ENCODE measurements at regions not wholly inside any gene's neighbourhood (a gene's known extent, or its start where the extent isn't known, plus 50 kb on each side); places are given as distances from the start of the nearest gene placed in this dataset.

DNA sequence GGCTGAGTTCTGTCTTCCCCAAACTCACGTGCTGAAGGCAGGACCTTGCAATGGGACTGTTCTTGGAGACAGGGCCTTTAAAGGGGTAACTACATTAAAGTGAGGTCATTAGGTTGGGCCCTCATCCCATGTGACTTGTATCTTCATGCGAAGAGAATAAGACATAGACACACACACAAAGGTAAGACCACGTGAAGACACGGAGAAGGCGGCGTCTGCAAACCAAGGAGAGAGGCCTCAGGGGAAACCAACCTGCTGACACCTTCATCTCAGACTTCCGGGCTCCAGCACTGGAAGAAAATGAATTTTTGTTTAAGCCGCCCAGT is 50.7 kb upstream of the KCNMB1 start:
- no peak overlapping the region for H3K18ac ChIP-seq (ENCODE audit: low read depth, low read length)
- DNase-seq (no peak), ATAC-seq (ENCODE audit: low read depth) (no peak)
- no peak overlapping the region for H3K4ac ChIP-seq (ENCODE audit: low read depth, low read length)
- no peaks in the 10 kb centered on the region for H3K79me1 ChIP-seq (ENCODE audit: low read depth in 1 of 2, low read length in 2 of 2)
- no peak overlapping the region for H3K23ac ChIP-seq (ENCODE audit: low read depth, low read length)
- no peak overlapping the region for H3K56ac ChIP-seq (ENCODE audit: extremely low read depth, insufficient read depth, low read length)
- H2BK120ac ChIP-seq (ENCODE audit: low read depth, low read length) = no peak overlapping the region
- H2AK9ac ChIP-seq (replicated peaks; ENCODE audit: low read depth, low read length, poor library complexity) = no peak overlapping the region
- no peak overlapping the region for H4K91ac ChIP-seq (ENCODE audit: insufficient read depth, low read depth, low read length)
- no TSS peak for BruUV-seq (replicated peaks)
- H3K4me1 ChIP-seq (ENCODE audit: control insufficient read depth, insufficient read depth, low read length) = no peaks in the 10 kb centered on the region
- H3K14ac ChIP-seq (replicated peaks; ENCODE audit: low read depth, low read length) = no peak overlapping the region
- no peaks in the 10 kb centered on the region for H3K9me1 ChIP-seq (ENCODE audit: insufficient read depth, low read length)
- no peaks in the 10 kb centered on the region for H4K20me1 ChIP-seq (ENCODE audit: insufficient read depth, low read length)
- H2BK20ac ChIP-seq (ENCODE audit: low read depth, low read length) = no peak overlapping the region
- intact Hi-C loops (cut with micrococcal nuclease) = loop anchor here (10.0 kb wide), 1 partner anchor 355 kb away; no protein-coding TSS in a partner anchor
- no CpG with 5 or more reads among the region's 8 CpGs for WGBS, 2 experiments (ENCODE audit: extremely low coverage in 2 of 2, insufficient read length in 1 of 2)
- H2AFZ ChIP-seq (replicated peaks; ENCODE audit: low read length, poor library complexity) = no peak overlapping the region
- CTCF ChIA-PET = no interaction called here
- H2BK5ac ChIP-seq (ENCODE audit: low read depth, low read length, poor library complexity, severe bottlenecking) = no peak overlapping the region
- no peak overlapping the region for H4K5ac ChIP-seq (ENCODE audit: low read depth, low read length)
- no peak overlapping the region for H3K9ac ChIP-seq (ENCODE audit: low read depth, low read length)
- H3K4me3 ChIP-seq (ENCODE audit: insufficient read depth, low read depth, low read length) = no peak overlapping the region
- dilution Hi-C loops (cut with HindIII; ENCODE audit: low sequenced_read_pairs, unreplicated experiment) = no loop called here
- H2BK15ac ChIP-seq (ENCODE audit: low read depth, low read length) = no peak overlapping the region
- TF ChIP-seq RCOR1 (IDR thresholded peaks at IDR 0.05; ENCODE audit: insufficient replicate concordance, low read length) (no peak), MAFK (IDR thresholded peaks at IDR 0.05; ENCODE audit: low read depth, low read length) (no peak), CEBPB (IDR thresholded peaks at IDR 0.05; ENCODE audit: low read depth, low read length) (no peak), RAD21 (IDR thresholded peaks at IDR 0.05; ENCODE audit: low read length) (no peak), BHLHE40 (IDR thresholded peaks at IDR 0.05; ENCODE audit: low read depth, low read length) (no peak), POLR2A (IDR thresholded peaks at IDR 0.05; ENCODE audit: low read depth, low read length) (no peak), MAZ (IDR thresholded peaks at IDR 0.05; ENCODE audit: borderline replicate concordance, low read depth, low read length) (no peak), CHD1 (IDR thresholded peaks at IDR 0.05; ENCODE audit: low read depth, low read length) (no peak), RFX5 (IDR thresholded peaks at IDR 0.05; ENCODE audit: low read depth, low read length) (no peak), MXI1 (IDR thresholded peaks at IDR 0.05; ENCODE audit: borderline replicate concordance, low read depth, low read length) (no peak), SMC3 (IDR thresholded peaks at IDR 0.05; ENCODE audit: low read depth, low read length) (no peak), NFE2L2 (IDR thresholded peaks at IDR 0.05; ENCODE audit: low read depth, low read length) (no peak), FOS (IDR thresholded peaks at IDR 0.05; ENCODE audit: low read depth, low read length) (no peak)
- TF ChIP-seq, protein P1, sequence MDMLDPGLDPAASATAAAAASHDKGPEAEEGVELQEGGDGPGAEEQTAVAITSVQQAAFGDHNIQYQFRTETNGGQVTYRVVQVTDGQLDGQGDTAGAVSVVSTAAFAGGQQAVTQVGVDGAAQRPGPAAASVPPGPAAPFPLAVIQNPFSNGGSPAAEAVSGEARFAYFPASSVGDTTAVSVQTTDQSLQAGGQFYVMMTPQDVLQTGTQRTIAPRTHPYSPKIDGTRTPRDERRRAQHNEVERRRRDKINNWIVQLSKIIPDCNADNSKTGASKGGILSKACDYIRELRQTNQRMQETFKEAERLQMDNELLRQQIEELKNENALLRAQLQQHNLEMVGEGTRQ (IDR thresholded peaks at IDR 0.05; ENCODE audit: low read depth, low read length) = no peak
- TF ChIP-seq, protein P2, sequence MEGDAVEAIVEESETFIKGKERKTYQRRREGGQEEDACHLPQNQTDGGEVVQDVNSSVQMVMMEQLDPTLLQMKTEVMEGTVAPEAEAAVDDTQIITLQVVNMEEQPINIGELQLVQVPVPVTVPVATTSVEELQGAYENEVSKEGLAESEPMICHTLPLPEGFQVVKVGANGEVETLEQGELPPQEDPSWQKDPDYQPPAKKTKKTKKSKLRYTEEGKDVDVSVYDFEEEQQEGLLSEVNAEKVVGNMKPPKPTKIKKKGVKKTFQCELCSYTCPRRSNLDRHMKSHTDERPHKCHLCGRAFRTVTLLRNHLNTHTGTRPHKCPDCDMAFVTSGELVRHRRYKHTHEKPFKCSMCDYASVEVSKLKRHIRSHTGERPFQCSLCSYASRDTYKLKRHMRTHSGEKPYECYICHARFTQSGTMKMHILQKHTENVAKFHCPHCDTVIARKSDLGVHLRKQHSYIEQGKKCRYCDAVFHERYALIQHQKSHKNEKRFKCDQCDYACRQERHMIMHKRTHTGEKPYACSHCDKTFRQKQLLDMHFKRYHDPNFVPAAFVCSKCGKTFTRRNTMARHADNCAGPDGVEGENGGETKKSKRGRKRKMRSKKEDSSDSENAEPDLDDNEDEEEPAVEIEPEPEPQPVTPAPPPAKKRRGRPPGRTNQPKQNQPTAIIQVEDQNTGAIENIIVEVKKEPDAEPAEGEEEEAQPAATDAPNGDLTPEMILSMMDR (conservative IDR thresholded peaks at IDR 0.05; ENCODE audit: low read depth, low read length) = no peak
- TF ChIP-seq, protein P3, sequence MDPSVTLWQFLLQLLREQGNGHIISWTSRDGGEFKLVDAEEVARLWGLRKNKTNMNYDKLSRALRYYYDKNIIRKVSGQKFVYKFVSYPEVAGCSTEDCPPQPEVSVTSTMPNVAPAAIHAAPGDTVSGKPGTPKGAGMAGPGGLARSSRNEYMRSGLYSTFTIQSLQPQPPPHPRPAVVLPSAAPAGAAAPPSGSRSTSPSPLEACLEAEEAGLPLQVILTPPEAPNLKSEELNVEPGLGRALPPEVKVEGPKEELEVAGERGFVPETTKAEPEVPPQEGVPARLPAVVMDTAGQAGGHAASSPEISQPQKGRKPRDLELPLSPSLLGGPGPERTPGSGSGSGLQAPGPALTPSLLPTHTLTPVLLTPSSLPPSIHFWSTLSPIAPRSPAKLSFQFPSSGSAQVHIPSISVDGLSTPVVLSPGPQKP (IDR thresholded peaks at IDR 0.05; ENCODE audit: borderline replicate concordance, low read depth, low read length) = no peak
- no peaks in the 10 kb centered on the region; the same call in 1 of the 2 replicates for H3K27me3 ChIP-seq (ENCODE audit: control insufficient read depth, insufficient read depth, low read length)
- H3K4me2 ChIP-seq (ENCODE audit: low read depth, low read length) = no peak overlapping the region
- POLR2A ChIA-PET (ENCODE audit: unreplicated experiment) = no interaction called here
- H3K27ac ChIP-seq (ENCODE audit: insufficient read depth, low read length) = no peak overlapping the region
- no peaks in the 10 kb centered on the region for H3K36me3 ChIP-seq (ENCODE audit: control insufficient read depth, insufficient read depth, low read length)
- H4K8ac ChIP-seq (ENCODE audit: low read depth in 2 of 2, low read length in 2 of 2) = no peak overlapping the region
- in situ Hi-C loops (cut with MboI; ENCODE audit: low sequenced_read_pairs) = loop anchor here (5.0 kb wide), 1 partner anchor 182 kb away; no protein-coding TSS in a partner anchor
- H2AK5ac ChIP-seq (ENCODE audit: low read depth, low read length) = no peak overlapping the region
- no peaks in the 10 kb centered on the region for H3K9me3 ChIP-seq (ENCODE audit: control insufficient read depth, insufficient read depth, low read length)
